HG02852 (cell line): ENCODE measurements at regions not wholly inside any gene's neighbourhood (a gene's known extent, or its start where the extent isn't known, plus 50 kb on each side); places are given as distances from the start of the nearest gene placed in this dataset.

Experiments used
- ATAC-seq: cut with Tn5 transposase; IDR thresholded peaks from one replicate; pipeline ENCODE4 v1.9.1; 2021; ENCODE audit warnings: mild to moderate bottlenecking, moderate library complexity; ENCODE audit not compliant: unreplicated experiment

- no peak for ATAC-seq
These were observed 89.0 kb upstream of the NR4A3 start for GRCh38 chr9:99732715-99733114.

- ATAC-seq, result no peak
These were observed 86.6 kb upstream of the NR4A3 start for GRCh38 chr9:99735041-99735440.

GRCh38 chr9:99736291-99736690, 85.4 kb upstream of the NR4A3 start:
- no peak for ATAC-seq

- no peak for ATAC-seq
These were observed 84.0 kb upstream of the NR4A3 start for GRCh38 chr9:99737649-99738048.

- ATAC-seq, result no peak
These were observed 78.7 kb upstream of the NR4A3 start for GRCh38 chr9:99743006-99743405.

GRCh38 chr9:99743455-99743854, 78.2 kb upstream of the NR4A3 start:
- no peak for ATAC-seq

- no peak for ATAC-seq
These were observed 77.6 kb upstream of the NR4A3 start for GRCh38 chr9:99744132-99744531.

- ATAC-seq, result no peak
These were observed 76.6 kb upstream of the NR4A3 start for GRCh38 chr9:99745085-99745484.

GRCh38 chr9:99746406-99746805, 75.3 kb upstream of the NR4A3 start:
- no peak for ATAC-seq

GRCh38 chr9:99748266-99748665, 73.4 kb upstream of the NR4A3 start:
- ATAC-seq, result no peak

- ATAC-seq, result no peak
These were observed 73.0 kb upstream of the NR4A3 start for GRCh38 chr9:99748676-99749075.

- ATAC-seq, result no peak
These were observed 72.0 kb upstream of the NR4A3 start for GRCh38 chr9:99749641-99750040.

- no peak for ATAC-seq
These were observed 71.2 kb upstream of the NR4A3 start for GRCh38 chr9:99750526-99750925.

GRCh38 chr9:99752417-99753109, 69.1 kb upstream of the NR4A3 start:
- ATAC-seq, result no peak

- ATAC-seq, result no peak
These were observed 68.2 kb upstream of the NR4A3 start for GRCh38 chr9:99753436-99753835.

- no peak for ATAC-seq
These were observed 61.3 kb upstream of the NR4A3 start for GRCh38 chr9:99760421-99760820.

GRCh38 chr9:99762470-99762869, 59.2 kb upstream of the NR4A3 start:
- peak; percentile 99 for ATAC-seq
